GM19023 (cell line): ENCODE measurements at regions not wholly inside any gene's neighbourhood (a gene's known extent, or its start where the extent isn't known, plus 50 kb on each side); places are given as distances from the start of the nearest gene placed in this dataset.

Source experiments
- ATAC-seq: cut with Tn5 transposase; IDR thresholded peaks from one replicate; pipeline ENCODE4 v1.9.1; 2021; ENCODE audit warnings: mild to moderate bottlenecking, moderate library complexity; ENCODE audit not compliant: unreplicated experiment

DNA sequence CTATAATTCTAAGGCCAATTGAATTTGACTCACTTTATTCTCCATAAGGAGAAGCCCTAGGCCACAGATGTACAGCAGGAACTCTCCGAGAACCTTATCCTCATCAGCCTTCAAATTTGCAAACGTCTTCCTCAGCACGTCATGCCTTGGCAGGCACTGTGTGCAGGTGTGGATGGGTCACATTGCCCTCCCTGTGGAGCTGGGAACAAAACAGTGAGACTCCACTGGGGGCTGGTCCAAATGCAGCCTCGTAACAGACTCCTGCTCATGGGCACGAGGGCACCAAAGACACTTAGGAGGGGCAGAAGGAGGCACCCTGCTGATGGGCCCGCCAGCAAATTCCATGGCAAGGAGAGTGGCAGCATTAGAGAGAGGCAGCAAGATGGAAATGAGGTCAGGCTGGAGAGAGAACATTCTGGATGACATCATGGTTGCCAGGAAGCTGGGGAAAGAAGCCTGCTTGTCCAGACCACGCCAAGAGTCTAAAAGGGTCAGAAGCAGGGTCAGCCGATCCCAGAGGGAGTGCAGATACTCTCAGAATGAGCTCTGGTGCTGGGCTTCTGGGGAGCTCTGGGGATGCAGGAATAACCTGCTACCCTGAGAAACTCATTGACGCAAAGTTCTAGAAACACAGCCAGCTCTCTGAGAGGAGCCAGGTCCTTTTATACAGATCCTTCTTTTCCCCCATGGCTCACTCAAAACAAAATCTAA lies 242.2 kb downstream of the B3GLCT start:
- no peak for ATAC-seq

GRCh38 chr13:31442571-31442970 lies 242.8 kb downstream of the B3GLCT start:
- ATAC-seq, result no peak

DNA sequence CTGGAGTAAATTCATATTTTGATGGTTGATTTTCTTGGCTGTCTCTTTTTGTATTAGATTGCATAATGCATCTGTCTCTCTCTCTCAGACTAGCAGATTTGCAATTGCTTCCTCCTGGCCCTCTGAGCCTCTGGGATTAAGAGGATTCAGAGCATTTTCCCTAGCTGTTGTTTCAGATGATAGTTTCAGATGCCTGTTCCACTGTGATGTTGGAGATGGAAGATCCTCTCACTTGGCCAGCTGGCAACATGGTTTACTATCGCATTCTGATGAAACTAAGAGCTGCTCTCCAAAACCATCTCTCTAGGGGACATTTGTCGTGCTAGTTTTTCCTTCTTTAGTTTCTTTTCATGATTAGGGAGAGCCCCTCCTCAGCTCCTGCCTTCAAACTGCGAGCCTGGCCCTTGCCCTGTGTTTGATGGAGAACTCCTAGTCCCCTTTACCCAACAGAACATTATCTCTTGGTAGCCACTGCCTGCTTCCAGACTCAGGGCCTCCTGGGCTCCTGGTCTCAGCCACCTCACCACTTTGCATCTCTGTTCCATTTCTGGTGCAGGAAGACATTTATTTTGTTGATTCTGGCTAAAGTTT lies 244.6 kb downstream of the B3GLCT start:
- ATAC-seq, result no peak

DNA sequence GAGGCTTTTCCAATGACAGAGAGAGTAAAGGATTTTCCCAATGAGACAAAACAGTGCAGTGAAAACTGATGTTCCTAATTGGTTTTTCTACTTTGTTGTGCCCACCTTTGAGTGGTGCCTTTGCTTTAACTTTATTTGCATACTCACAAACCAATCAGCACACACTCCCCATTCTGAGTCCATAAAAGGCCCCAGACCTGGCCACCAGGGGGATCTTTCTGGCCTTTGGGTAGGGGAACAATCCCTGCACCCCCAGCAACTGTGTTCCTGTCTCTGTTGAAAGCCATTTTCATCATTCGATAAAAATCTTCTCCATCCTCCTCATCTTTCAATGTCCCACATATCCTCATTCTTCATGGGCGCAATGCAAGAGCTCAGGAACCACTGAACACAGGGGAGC lies 252.8 kb downstream of the B3GLCT start:
- no peak for ATAC-seq

DNA sequence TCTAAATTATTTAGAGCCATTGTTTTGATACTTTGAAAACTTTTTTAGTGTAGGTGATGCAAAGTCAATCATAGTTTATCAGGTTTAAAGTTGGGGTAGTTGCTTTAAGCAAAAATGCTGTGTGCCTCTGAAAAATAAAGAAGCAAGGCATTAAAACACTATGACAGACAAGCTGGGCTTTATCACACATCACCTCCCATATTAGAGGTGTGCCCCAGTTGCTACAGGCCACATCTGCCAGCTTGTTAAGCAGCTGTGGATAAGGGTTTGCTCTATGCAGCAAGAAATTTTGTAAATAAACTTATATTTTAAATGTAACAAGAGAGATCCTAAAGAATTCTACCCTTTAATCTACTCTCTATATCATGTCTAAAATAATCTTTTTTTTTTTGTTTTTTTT lies 255.8 kb downstream of the B3GLCT start:
- ATAC-seq, result no peak

- no peak for ATAC-seq
These were observed 256.3 kb downstream of the B3GLCT start for GRCh38 chr13:31456056-31456455.

DNA sequence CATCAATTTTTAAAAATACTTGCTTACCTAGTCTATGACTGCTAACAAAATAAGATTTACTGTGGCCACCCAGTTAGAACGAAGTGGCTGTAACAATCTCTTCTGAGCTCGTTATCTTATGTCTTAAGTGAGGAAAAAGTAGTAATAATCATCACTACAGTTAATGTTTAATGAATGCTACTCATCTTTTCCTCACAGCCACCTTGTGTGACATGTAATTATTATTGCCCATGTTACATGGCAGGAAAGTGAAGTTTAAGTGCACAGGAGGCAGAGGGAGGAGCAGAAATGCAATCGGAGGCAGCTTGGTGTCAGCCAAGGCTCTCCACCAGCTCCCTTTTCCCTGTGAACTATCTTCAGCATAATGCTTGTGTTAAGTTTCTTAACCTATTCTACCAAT lies 260.3 kb downstream of the B3GLCT start:
- ATAC-seq, result no peak

- ATAC-seq, result no peak
These were observed 262.1 kb downstream of the B3GLCT start for GRCh38 chr13:31461923-31462322.

GRCh38 chr13:31462766-31463165 lies 263.0 kb downstream of the B3GLCT start:
- no peak for ATAC-seq

DNA sequence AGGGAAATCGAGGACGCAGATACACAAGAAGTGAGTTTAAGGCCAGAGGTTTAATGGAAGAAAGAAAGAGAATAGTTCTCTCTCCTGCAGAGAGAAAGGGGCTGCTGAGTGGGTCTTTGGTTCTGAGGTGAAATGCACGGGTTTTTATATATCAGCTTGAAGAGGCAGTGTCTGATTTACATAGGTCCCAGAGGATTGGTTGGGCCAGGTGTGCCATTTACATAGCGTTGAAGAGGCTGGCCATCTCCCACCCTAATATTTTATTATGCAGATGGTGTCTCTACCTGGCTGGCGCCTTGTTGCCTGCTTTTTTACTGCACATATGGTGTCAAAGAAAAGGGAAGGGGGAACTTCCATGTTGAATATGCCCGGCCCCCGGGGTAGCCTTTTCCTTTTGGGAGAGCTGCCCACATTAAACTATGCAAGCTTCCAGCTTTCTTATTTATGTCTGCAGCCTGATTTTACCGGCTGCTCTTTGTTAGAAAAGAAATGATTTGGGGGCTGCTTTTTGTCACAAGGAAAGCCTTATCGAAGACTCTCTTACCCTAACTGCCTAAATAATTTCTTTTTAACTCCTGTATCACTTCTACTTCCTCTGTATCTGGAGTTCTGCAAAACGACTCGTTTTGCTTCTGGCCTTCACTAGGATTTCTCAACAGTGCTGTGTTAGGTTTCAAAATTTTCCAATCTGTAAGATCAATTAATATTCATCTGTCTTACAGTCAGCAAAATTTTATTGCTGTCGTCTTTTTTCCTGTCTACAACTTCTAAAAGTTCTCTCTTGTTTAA lies 268.5 kb downstream of the B3GLCT start:
- ATAC-seq, result no peak

DNA sequence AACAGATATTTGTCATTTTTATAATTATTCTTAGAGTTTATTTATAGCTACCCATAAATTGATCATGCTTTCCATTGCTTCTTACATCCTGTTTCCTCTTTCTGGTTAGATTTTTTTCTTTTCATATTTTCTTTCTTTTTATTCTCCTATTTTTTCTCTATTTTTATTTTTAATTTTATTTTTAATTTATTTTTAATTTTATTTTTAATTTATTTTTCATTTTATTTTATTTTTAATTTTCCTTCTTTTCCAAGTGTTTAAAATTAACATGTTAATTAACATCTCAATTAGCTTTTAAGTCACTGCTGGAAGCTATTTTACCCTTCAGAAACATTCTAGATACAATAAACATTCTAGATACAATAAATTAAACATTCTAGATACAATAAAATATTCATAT lies 269.6 kb downstream of the B3GLCT start:
- no peak for ATAC-seq

- no peak for ATAC-seq
These were observed 263.1 kb upstream of the RXFP2 start for GRCh38 chr13:31476266-31476665.

GRCh38 chr13:31476753-31477152 lies 262.6 kb upstream of the RXFP2 start:
- ATAC-seq, result no peak

- no peak for ATAC-seq
These were observed 261.4 kb upstream of the RXFP2 start for GRCh38 chr13:31477961-31478360.

DNA sequence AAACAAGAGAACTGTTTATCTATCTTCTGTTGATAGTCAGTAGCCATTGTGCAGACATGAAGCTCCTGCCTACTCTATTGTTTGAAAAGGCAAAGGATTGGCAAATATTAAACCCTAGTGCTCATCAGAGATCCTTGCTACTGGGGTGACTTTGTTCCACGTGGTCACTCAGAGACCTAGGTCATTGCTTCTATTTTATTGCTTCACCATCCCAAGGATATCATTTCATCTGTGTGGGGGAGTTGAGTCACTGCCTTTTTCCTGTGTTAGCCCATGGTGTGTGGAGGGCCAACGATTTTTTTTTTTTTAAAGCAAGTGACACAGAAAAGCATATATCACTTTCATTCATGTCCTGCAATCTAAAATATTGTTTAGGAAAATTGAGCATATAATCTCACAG lies 254.1 kb upstream of the RXFP2 start:
- no peak for ATAC-seq

DNA sequence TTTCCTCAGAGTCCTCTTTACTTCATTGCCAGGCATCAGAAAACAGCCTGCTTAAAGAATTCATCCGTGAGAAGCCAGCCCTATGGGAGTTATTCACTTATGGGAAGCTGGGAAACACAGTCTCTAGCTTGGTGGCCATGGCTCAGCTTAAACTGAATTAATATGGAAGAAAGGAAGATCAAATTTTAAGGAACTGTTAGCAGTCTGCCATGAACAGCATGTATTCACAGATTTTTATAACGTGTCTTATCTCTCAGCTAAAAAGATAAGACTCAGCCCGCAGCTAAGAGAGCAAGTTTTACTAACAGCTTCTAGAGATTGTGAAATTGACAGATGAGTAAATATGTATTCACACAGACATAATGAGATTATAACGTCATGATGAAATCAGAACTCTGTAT lies 253.7 kb upstream of the RXFP2 start:
- ATAC-seq, result no peak

DNA sequence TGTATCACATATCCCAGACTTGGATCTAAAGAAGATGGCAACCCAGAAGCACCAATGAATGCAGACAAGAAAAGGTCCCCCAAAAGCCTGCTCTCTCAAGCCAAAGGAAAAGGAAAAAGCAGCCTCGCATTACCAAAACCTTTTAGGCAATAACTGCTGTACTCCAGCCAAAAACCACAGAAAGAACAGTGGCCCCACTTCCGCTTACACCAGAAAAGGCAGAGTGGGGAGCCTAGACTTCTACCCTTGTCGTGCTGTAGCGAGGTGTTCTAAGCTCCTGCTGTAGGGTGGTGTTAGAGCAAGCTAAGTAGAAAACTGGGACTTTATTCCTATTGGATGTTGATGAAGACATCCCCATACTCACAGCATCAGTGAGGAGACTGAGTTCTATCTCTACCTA lies 244.0 kb upstream of the RXFP2 start:
- ATAC-seq, result no peak

DNA sequence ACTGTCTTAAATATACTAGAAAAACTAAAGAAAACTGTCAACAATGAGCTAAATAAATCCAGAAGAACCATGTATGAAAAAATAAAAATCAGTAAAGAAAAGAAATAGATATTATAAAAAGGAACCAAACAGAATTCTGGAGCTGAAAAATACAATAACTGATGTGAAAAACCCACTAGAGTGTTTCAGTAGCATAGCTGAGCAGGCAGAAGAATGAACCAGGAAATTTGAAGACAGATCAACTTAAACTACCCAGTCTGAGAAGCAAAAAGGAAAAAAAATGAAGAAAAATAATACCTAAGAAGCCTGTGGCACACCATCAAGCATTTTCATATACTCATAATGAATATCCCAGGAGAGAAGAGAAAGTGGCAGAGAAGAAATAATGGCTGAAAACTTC lies 240.1 kb upstream of the RXFP2 start:
- ATAC-seq, result no peak

- ATAC-seq, result no peak
These were observed 235.7 kb upstream of the RXFP2 start for GRCh38 chr13:31503626-31504025.

DNA sequence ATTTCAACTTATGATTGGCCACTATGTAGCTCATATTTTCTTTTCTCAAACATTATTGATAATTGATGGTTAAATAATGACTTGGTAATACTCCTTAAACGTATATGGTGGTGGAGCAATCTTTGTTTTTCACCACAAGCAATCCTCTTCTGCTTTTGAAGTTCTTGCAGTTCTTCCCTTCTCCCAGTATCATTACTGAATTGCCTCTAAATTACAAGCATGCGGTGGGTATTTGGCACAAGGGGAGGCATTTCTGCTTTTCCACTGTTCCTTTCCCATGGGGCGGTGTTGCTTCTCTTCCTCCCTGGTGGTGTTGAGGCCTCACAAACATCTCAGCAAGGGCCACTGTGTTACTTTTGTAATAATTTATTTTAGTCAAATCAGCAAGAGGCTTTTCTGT lies 234.4 kb upstream of the RXFP2 start:
- no peak for ATAC-seq

GRCh38 chr13:31512331-31512730 lies 227.0 kb upstream of the RXFP2 start:
- no peak for ATAC-seq

DNA sequence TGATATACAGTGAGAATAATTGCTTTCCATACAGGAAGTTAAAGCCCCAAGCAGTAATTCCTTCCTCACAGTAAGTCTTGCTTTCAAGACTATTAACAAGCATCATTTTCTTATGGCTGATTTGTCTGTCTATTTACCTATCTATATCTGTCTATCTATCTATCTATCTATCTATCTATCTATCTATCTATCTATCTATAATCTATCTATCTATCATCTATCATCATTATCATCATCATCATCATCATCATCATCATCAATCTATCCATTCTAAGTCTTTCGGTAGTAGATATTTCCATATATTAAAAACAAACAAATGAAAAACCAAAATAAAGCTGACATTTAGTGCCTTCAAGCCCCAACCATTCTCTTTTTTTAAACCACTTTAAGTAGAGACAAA lies 224.4 kb upstream of the RXFP2 start:
- ATAC-seq, result no peak
